HCT116 (cell line): ENCODE measurements at regions not wholly inside any gene's neighbourhood (a gene's known extent, or its start where the extent isn't known, plus 50 kb on each side); places are given as distances from the start of the nearest gene placed in this dataset.

ENCODE experiments used
- ATAC-seq: fragments of 200-7000 bp; cut with Tn5 transposase; 2 replicates; pipeline ENCODE4 v1.9.1; 2020; ENCODE audit warnings: mild to moderate bottlenecking, moderate library complexity
- BruUV-seq: library from RNA; stranded (reverse); fragments of 400-500 nt; replicated peaks from 2 replicates; lab custom pipeline; 2021; lab: Mats Ljungman, UMichigan
- CTCF ChIA-PET: fragments of 300-600 bp; sonication (Branson Sonifier 250); formaldehyde crosslinking; loops from one replicate; lab custom pipeline; 2021; ENCODE audit warnings: antibody characterized with exemption; lab: Charles Lee
- POLR2A ChIA-PET: fragments of 300-600, 350-600 bp; sonication (Branson Sonifier 250); formaldehyde crosslinking; loops from one replicate; lab custom pipeline; 2021; ENCODE audit warnings: antibody characterized with exemption; lab: Charles Lee
- RAD21 ChIA-PET, 2 experiments: fragments of 300-600 bp; sonication (Branson Sonifier 250); formaldehyde crosslinking; loops; one replicate each; lab custom pipeline; 2023; ENCODE audit warnings: low total read pairs in 2 of 2; ENCODE audit not compliant: uncharacterized antibody in 2 of 2, unreplicated experiment in 2 of 2, low non-redundant PET in 1 of 2; lab: Charles Lee
- DNase-seq: peaks from one replicate; pipeline ENCODE4 v3.0.0-alpha.2; 2010; ENCODE audit warnings: low read depth, low spot score
- H2AFZ ChIP-seq: fragments of 200-600 bp; shearing (Covaris generic), sonication (generic); 2 replicates; pipeline ENCODE4 v1.6.1; 2017; ENCODE audit warnings: low read depth, mixed run types, mixed read lengths, antibody characterized with exemption, low read length; ENCODE audit not compliant: poor library complexity, severe bottlenecking
- H3K27ac ChIP-seq: 2 replicates; pipeline ENCODE4 v1.5.1; 2012; ENCODE audit warnings: low read depth, low read length
- H3K27me3 ChIP-seq: fragments of 200-600 bp; sonication (generic); 2 replicates; pipeline ENCODE4 v1.6.1; 2016; ENCODE audit warnings: mixed run types, low read length, mixed read lengths; ENCODE audit not compliant: insufficient read depth
- H3K36me3 ChIP-seq, 2 experiments: fragments of 200-500 bp in 1 of 2; fragments of 200-600 bp in 1 of 2; sonication (Bioruptor generic) in 1 of 2; sonication (generic) in 1 of 2; 2 replicates each; pipeline versions ENCODE4 v1.5.1 to v1.6.1; 2014 to 2016; ENCODE audit warnings: low read length in 2 of 2, inconsistent platforms in 1 of 2, mixed read lengths in 1 of 2, mixed run types in 1 of 2; ENCODE audit not compliant: insufficient read depth in 2 of 2, control insufficient read depth in 1 of 2
- H3K4me1 ChIP-seq, 2 experiments: fragments of 200-600 bp in 1 of 2; sonication (generic) in 1 of 2; 2 replicates each; pipeline versions ENCODE4 v1.5.1 to v1.6.1; 2012 to 2017; ENCODE audit warnings: low read length in 2 of 2, inconsistent platforms in 1 of 2, mild to moderate bottlenecking in 1 of 2, mixed read lengths in 1 of 2, mixed run types in 1 of 2, moderate library complexity in 1 of 2; ENCODE audit not compliant: insufficient read depth in 2 of 2, control insufficient read depth in 1 of 2
- H3K4me2 ChIP-seq: fragments of 200-600 bp; sonication (generic); 2 replicates; pipeline ENCODE4 v1.6.1; 2017; ENCODE audit warnings: mixed run types, low read length, mixed read lengths
- H3K4me3 ChIP-seq, 2 experiments: fragments of 200-600 bp in 1 of 2; sonication (generic) in 1 of 2; replicated peaks in 1 of 2; 2 replicates each; pipeline ENCODE4 v1.5.1; 2011 to 2016; ENCODE audit warnings: low read length in 2 of 2, control low read depth in 1 of 2, low read depth in 1 of 2, mild to moderate bottlenecking in 1 of 2, mixed read lengths in 1 of 2, mixed run types in 1 of 2
- H3K79me2 ChIP-seq: fragments of 200-600 bp; sonication (generic); 2 replicates; pipeline ENCODE4 v1.6.1; 2017; ENCODE audit warnings: mild to moderate bottlenecking, mixed run types, low read length, moderate library complexity, mixed read lengths; ENCODE audit not compliant: insufficient read depth
- H3K9ac ChIP-seq: fragments of 200-600 bp; sonication (generic); 2 replicates; pipeline ENCODE4 v1.6.1; 2016; ENCODE audit warnings: low read length, mixed read lengths
- H3K9me2 ChIP-seq: fragments of 200-600 bp; sonication (generic), shearing (Covaris generic); 2 replicates; pipeline ENCODE4 v1.6.1; 2017; ENCODE audit warnings: mixed run types, mild to moderate bottlenecking, moderate library complexity; ENCODE audit not compliant: insufficient read depth
- H3K9me3 ChIP-seq, 2 experiments: fragments of 200-500 bp in 1 of 2; fragments of 200-600 bp in 1 of 2; sonication (Bioruptor generic) in 1 of 2; sonication (generic) in 1 of 2; 2 replicates each; pipeline ENCODE4 v1.6.1; 2014 to 2017; ENCODE audit warnings: low read length in 2 of 2, mixed read lengths in 2 of 2, inconsistent platforms in 1 of 2, low read depth in 1 of 2, mild to moderate bottlenecking in 1 of 2, mixed run types in 1 of 2, moderate library complexity in 1 of 2; ENCODE audit not compliant: control insufficient read depth in 1 of 2, insufficient read depth in 1 of 2
- H4K20me1 ChIP-seq: fragments of 200-600 bp; sonication (generic), shearing (Covaris generic); 2 replicates; pipeline ENCODE4 v1.6.1; 2017; ENCODE audit warnings: mixed run types, mild to moderate bottlenecking, moderate library complexity; ENCODE audit not compliant: insufficient read depth
- CBX3 ChIP-seq: IDR thresholded peaks from 2 replicates; pipeline ENCODE4 v1.6.1; 2012; ENCODE audit warnings: low read depth
- CEBPB ChIP-seq: IDR thresholded peaks from 2 replicates; pipeline ENCODE4 v1.6.1; 2012; ENCODE audit warnings: low read depth
- CTCF ChIP-seq, 3 experiments: fragments of 200-600 bp in 1 of 3; sonication (generic) in 1 of 3; IDR thresholded peaks in 2 of 3; conservative IDR thresholded peaks in 1 of 3; 2 replicates each; pipeline ENCODE4 v1.5.1; 2012 to 2017; ENCODE audit warnings: low read depth in 2 of 3, low read length in 2 of 3, antibody characterized with exemption in 1 of 3, borderline replicate concordance in 1 of 3, control low read depth in 1 of 3, mild to moderate bottlenecking in 1 of 3, mixed read lengths in 1 of 3, mixed run types in 1 of 3, moderate library complexity in 1 of 3; ENCODE audit not compliant: insufficient read depth in 1 of 3
- EGR1 ChIP-seq: IDR thresholded peaks from 2 replicates; pipeline ENCODE4 v1.6.1; 2012; ENCODE audit warnings: low read depth
- ELF1 ChIP-seq: IDR thresholded peaks from 2 replicates; pipeline ENCODE4 v1.6.1; 2012; ENCODE audit warnings: low read depth, borderline replicate concordance
- EZH2phosphoT487 ChIP-seq: fragments of 200-600 bp; IDR thresholded peaks from 2 replicates; pipeline ENCODE4 v1.6.1; 2018; ENCODE audit warnings: antibody characterized with exemption, borderline replicate concordance
- FOSL1 ChIP-seq: IDR thresholded peaks from 2 replicates; pipeline ENCODE4 v1.6.1; 2012; ENCODE audit warnings: low read depth
- JUND ChIP-seq: IDR thresholded peaks from 2 replicates; pipeline ENCODE4 v1.6.1; 2012
- MAX ChIP-seq: IDR thresholded peaks from 2 replicates; pipeline ENCODE4 v1.6.1; 2012
- POLR2A ChIP-seq: IDR thresholded peaks from 2 replicates; pipeline ENCODE4 v1.7.0; 2011; ENCODE audit warnings: borderline replicate concordance; ENCODE audit not compliant: insufficient read depth, insufficient read length; ENCODE audit errors: extremely low read depth
- POLR2AphosphoS5 ChIP-seq: IDR thresholded peaks from 2 replicates; pipeline ENCODE4 v1.6.1; 2011; ENCODE audit warnings: mild to moderate bottlenecking, low read depth, low read length, moderate library complexity
- RAD21 ChIP-seq: IDR thresholded peaks from 2 replicates; pipeline ENCODE4 v1.6.1; 2012; ENCODE audit warnings: low read depth, mild to moderate bottlenecking
- SIN3A ChIP-seq: IDR thresholded peaks from 2 replicates; pipeline ENCODE4 v1.6.1; 2012; ENCODE audit warnings: low read depth
- SP1 ChIP-seq: IDR thresholded peaks from 2 replicates; pipeline ENCODE4 v1.6.1; 2012; ENCODE audit warnings: low read depth
- SRF ChIP-seq: IDR thresholded peaks from 2 replicates; pipeline ENCODE4 v1.6.1; 2012; ENCODE audit warnings: low read depth
- ZBTB33 ChIP-seq: IDR thresholded peaks from 2 replicates; pipeline ENCODE4 v1.6.1; 2011; ENCODE audit warnings: mild to moderate bottlenecking, low read length, moderate library complexity; ENCODE audit not compliant: insufficient replicate concordance; ENCODE audit errors: extremely low read depth
- ZFX ChIP-seq: fragments of 450-650 bp; IDR thresholded peaks from 2 replicates; pipeline ENCODE4 v1.6.1; 2017
- ZNF274 ChIP-seq: fragments of 200-500 bp; sonication (Bioruptor generic); IDR thresholded peaks from 2 replicates; pipeline ENCODE4 v1.6.1; 2014; ENCODE audit warnings: mild to moderate bottlenecking, low read depth, low read length, inconsistent platforms
- intact Hi-C: fragments of 100-400 bp; cut with micrococcal nuclease; formaldehyde crosslinking; loops from 2 replicates; pipeline ENCODE4 v1.10.0; 2022

GRCh38 chr7:156207306-156207705 lies 395.0 kb upstream of the SHH start:
- TF ChIP-seq ZFX = no peak
- no peak for TF ChIP-seq FOSL1
- no peak for TF ChIP-seq CTCF (IDR thresholded peaks at IDR 0.05 in 2 of 3, conservative IDR thresholded peaks at IDR 0.05 in 1 of 3; ENCODE audit: borderline replicate concordance in 1 of 3, insufficient read depth in 1 of 3, low read depth in 2 of 3, low read length in 2 of 3)
- no peak for TF ChIP-seq SP1
- TF ChIP-seq ELF1 = no peak
- no peak for TF ChIP-seq MAX
- TF ChIP-seq SIN3A = no peak
- no peak for TF ChIP-seq ZBTB33
- no peak for TF ChIP-seq ZNF274
- TF ChIP-seq JUND = no peak
- no peak for TF ChIP-seq CEBPB
- TF ChIP-seq RAD21 = no peak
- no peak for TF ChIP-seq POLR2A
- no peak for TF ChIP-seq CBX3
- no peak for TF ChIP-seq POLR2AphosphoS5
- TF ChIP-seq EGR1 = no peak
- no peak for TF ChIP-seq SRF
- no peak for TF ChIP-seq EZH2phosphoT487
- POLR2A ChIA-PET = no interaction called here

More at GRCh38 chr7:156207306-156207705, 395.0 kb upstream of the SHH start:
- no peak overlapping the region for H3K27ac ChIP-seq
- ATAC-seq (no peak), DNase-seq (no peak)
- intact Hi-C loops = no loop called here
- no peak overlapping the region for H3K4me3 ChIP-seq
- no peaks in the 10 kb centered on the region for H3K27me3 ChIP-seq
- no peak overlapping the region for H2AFZ ChIP-seq
- RAD21 ChIA-PET = no interaction called here
- no peaks in the 10 kb centered on the region for H3K9me2 ChIP-seq
- no peak overlapping the region for H3K4me2 ChIP-seq
- CTCF ChIA-PET = no interaction called here
- H3K4me1 ChIP-seq = no peaks in the 10 kb centered on the region
- no peaks in the 10 kb centered on the region for H3K9me3 ChIP-seq
- no TSS peak for BruUV-seq
- no peaks in the 10 kb centered on the region for H3K36me3 ChIP-seq
- H3K9ac ChIP-seq = no peak overlapping the region
- H4K20me1 ChIP-seq = no peaks in the 10 kb centered on the region
- H3K79me2 ChIP-seq = no peaks in the 10 kb centered on the region
